ENCODE measurements at regions not wholly inside any gene's neighbourhood (a gene's known extent, or its start where the extent isn't known, plus 50 kb on each side); places are given as distances from the start of the nearest gene placed in this dataset.

- Histone ChIP-seq H2AFZ (ENCODE audit: insufficient read depth, low read depth, low read length, poor library complexity, severe bottlenecking) (no peak overlapping the region), H3K4me3 (ENCODE audit: control extremely low read depth in 1 of 5, extremely low read depth in 1 of 5, insufficient read depth in 1 of 5, low read depth in 2 of 5, low read length in 4 of 5) (no peak overlapping the region), H4K20me1 (ENCODE audit: control insufficient read depth, insufficient read depth, low read length, poor library complexity, severe bottlenecking) (no peaks in the 10 kb centered on the region), H3K79me2 (ENCODE audit: control insufficient read depth, insufficient read depth, low read length) (no peaks in the 10 kb centered on the region), H3K9me3 (ENCODE audit: control extremely low read depth in 1 of 3, control insufficient read depth in 2 of 3, insufficient read depth in 1 of 3, low read length in 2 of 3) (no peaks in the 10 kb centered on the region), H3K27ac (ENCODE audit: low read length in 2 of 2) (no peak overlapping the region), H3K9ac (ENCODE audit: low read length) (no peak overlapping the region), H3K4me1 (ENCODE audit: control insufficient read depth in 2 of 2, insufficient read depth in 2 of 2, low read length in 2 of 2) (no peaks in the 10 kb centered on the region), H3K36me3 (replicated peaks in 1 of 2; ENCODE audit: control extremely low read depth in 1 of 2, control insufficient read depth in 1 of 2, extremely low read depth in 1 of 2, insufficient read depth in 2 of 2, low read length in 1 of 2) (no peaks in the 10 kb centered on the region), H3K4me2 (replicated peaks; ENCODE audit: low read depth, low read length, poor library complexity, severe bottlenecking) (no peak overlapping the region), H3K27me3 (replicated peaks in 1 of 4; ENCODE audit: control extremely low read depth in 1 of 4, control insufficient read depth in 3 of 4, insufficient read depth in 4 of 4, low read length in 3 of 4) (no peaks in the 10 kb centered on the region)
- peaks cover 2% of the 10 kb centered on the region for H3K9me3 Mint-ChIP-seq (ENCODE audit: insufficient read depth)
- ATAC-seq (ENCODE audit: low read depth) (no peak), DNase-seq (no peak)
- no CpG with 5 or more reads among the region's 1 CpG for WGBS (ENCODE audit: insufficient coverage)
- no peak overlapping the region for H3K27ac Mint-ChIP-seq
- intact Hi-C loops (cut with micrococcal nuclease): no loop called here
- H3K4me3 Mint-ChIP-seq: no peak overlapping the region
- H3K27me3 Mint-ChIP-seq: no peaks in the 10 kb centered on the region
- H3K4me1 Mint-ChIP-seq: no peaks in the 10 kb centered on the region
- no peak for TF ChIP-seq CTCF (IDR thresholded peaks at IDR 0.05)
- TF ChIP-seq EZH2 (IDR thresholded peaks at IDR 0.05; ENCODE audit: borderline replicate concordance, insufficient read depth, low read depth, low read length, poor library complexity, severe bottlenecking): no peak
- ChIA-PET CTCF (no interaction called here), POLR2A (no interaction called here)
These were observed 485.0 kb upstream of the ATP11B start for GRCh38 chr3:182308328-182308727.

GRCh38 chr3:182309120-182309519, 484.2 kb upstream of the ATP11B start:
- intact Hi-C loops (cut with micrococcal nuclease): no loop called here
- Mint-ChIP-seq H3K27me3 (no peaks in the 10 kb centered on the region), H3K4me3 (no peak overlapping the region), H3K9me3 (ENCODE audit: insufficient read depth) (peaks cover 2% of the 10 kb centered on the region), H3K4me1 (no peaks in the 10 kb centered on the region), H3K27ac (no peak overlapping the region)
- Histone ChIP-seq H3K4me1 (ENCODE audit: control insufficient read depth in 2 of 2, insufficient read depth in 2 of 2, low read length in 2 of 2) (no peaks in the 10 kb centered on the region), H4K20me1 (ENCODE audit: control insufficient read depth, insufficient read depth, low read length, poor library complexity, severe bottlenecking) (no peaks in the 10 kb centered on the region), H3K9me3 (ENCODE audit: control extremely low read depth in 1 of 3, control insufficient read depth in 2 of 3, insufficient read depth in 1 of 3, low read length in 2 of 3) (no peaks in the 10 kb centered on the region), H3K27me3 (replicated peaks in 1 of 4; ENCODE audit: control extremely low read depth in 1 of 4, control insufficient read depth in 3 of 4, insufficient read depth in 4 of 4, low read length in 3 of 4) (no peaks in the 10 kb centered on the region), H3K27ac (ENCODE audit: low read length in 2 of 2) (no peak overlapping the region), H3K4me2 (replicated peaks; ENCODE audit: low read depth, low read length, poor library complexity, severe bottlenecking) (no peak overlapping the region), H2AFZ (ENCODE audit: insufficient read depth, low read depth, low read length, poor library complexity, severe bottlenecking) (no peak overlapping the region), H3K9ac (ENCODE audit: low read length) (no peak overlapping the region), H3K4me3 (ENCODE audit: control extremely low read depth in 1 of 5, extremely low read depth in 1 of 5, insufficient read depth in 1 of 5, low read depth in 2 of 5, low read length in 4 of 5) (no peak overlapping the region), H3K36me3 (replicated peaks in 1 of 2; ENCODE audit: control extremely low read depth in 1 of 2, control insufficient read depth in 1 of 2, extremely low read depth in 1 of 2, insufficient read depth in 2 of 2, low read length in 1 of 2) (no peaks in the 10 kb centered on the region), H3K79me2 (ENCODE audit: control insufficient read depth, insufficient read depth, low read length) (no peaks in the 10 kb centered on the region)
- ATAC-seq (ENCODE audit: low read depth) (no peak), DNase-seq (no peak)
- 33% methylated on average over 1 of the region's 2 CpGs for WGBS (ENCODE audit: insufficient coverage)
- CTCF ChIA-PET: no interaction called here
- POLR2A ChIA-PET: no interaction called here
- TF ChIP-seq CTCF (IDR thresholded peaks at IDR 0.05) (no peak), EZH2 (IDR thresholded peaks at IDR 0.05; ENCODE audit: borderline replicate concordance, insufficient read depth, low read depth, low read length, poor library complexity, severe bottlenecking) (no peak)
